ENCODE measurements at regions not wholly inside any gene's neighbourhood (a gene's known extent, or its start where the extent isn't known, plus 50 kb on each side); places are given as distances from the start of the nearest gene placed in this dataset.

DNA sequence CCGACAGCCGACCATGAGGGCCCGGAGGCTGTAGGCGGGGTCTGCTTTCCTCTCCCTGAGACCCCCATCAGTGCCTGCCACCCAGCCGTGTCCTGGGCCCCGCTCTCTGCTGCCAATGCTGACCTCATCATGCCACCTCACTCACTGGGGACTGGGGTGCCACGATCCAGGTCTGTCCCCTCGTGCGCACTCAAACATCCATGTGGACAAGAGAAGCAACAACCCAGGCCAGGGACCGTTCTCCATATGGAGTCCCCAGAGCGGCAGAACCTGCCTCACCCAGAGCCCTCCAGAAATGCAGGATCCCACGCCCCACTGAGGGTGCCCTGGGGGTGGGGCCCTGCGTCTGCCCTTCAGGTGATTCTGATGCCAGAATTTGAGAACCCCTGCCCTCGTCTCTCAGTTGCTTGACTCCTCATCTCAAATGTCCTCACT, 210.0 kb upstream of the PPP2R2D start:
- Histone ChIP-seq H3K27me3 (ENCODE audit: control insufficient read depth, insufficient read depth, low read length) (no peaks in the 10 kb centered on the region), H3K4me3 (ENCODE audit: low read depth, low read length) (no peak overlapping the region), H3K36me3 (ENCODE audit: control insufficient read depth, insufficient read depth, low read length) (no peaks in the 10 kb centered on the region)
- TF ChIP-seq, protein P1, sequence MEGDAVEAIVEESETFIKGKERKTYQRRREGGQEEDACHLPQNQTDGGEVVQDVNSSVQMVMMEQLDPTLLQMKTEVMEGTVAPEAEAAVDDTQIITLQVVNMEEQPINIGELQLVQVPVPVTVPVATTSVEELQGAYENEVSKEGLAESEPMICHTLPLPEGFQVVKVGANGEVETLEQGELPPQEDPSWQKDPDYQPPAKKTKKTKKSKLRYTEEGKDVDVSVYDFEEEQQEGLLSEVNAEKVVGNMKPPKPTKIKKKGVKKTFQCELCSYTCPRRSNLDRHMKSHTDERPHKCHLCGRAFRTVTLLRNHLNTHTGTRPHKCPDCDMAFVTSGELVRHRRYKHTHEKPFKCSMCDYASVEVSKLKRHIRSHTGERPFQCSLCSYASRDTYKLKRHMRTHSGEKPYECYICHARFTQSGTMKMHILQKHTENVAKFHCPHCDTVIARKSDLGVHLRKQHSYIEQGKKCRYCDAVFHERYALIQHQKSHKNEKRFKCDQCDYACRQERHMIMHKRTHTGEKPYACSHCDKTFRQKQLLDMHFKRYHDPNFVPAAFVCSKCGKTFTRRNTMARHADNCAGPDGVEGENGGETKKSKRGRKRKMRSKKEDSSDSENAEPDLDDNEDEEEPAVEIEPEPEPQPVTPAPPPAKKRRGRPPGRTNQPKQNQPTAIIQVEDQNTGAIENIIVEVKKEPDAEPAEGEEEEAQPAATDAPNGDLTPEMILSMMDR (IDR thresholded peaks at IDR 0.05; ENCODE audit: insufficient read depth, low read length, poor library complexity, severe bottlenecking), result no peak
- DNase-seq (ENCODE audit: low read depth), result no peak

DNA sequence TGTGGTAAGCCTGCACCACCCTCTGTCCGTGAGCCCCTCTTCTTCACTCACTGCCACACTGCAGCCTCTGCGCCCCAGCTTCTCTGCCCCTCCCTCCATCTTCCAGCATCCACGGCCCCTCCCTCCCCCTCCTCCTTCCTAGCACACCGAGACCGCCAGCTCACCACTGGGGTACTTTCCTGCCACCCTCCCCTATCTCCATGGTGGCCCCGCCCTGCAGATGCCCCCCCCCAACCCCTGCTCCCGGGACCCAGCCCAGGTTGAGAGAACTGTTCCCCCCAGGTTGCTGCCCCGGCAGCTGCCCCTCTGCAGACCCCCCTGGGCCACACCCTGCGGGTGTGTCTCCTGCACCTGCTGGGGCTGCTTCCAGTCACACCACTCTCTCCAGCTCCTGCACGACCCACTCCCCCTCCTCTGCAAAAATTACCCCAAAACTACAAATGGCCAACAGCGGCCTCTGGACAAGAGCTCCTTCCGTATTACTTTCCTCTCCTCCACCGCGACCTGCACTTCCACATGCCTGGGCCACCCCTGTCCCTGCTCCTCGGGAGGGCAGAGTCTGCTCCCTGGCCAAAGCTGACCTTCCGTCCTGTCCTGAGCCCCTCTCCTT, 209.2 kb upstream of the PPP2R2D start:
- Histone ChIP-seq H3K4me3 (ENCODE audit: low read depth, low read length) (no peak overlapping the region), H3K27me3 (ENCODE audit: control insufficient read depth, insufficient read depth, low read length) (no peaks in the 10 kb centered on the region), H3K36me3 (ENCODE audit: control insufficient read depth, insufficient read depth, low read length) (no peaks in the 10 kb centered on the region)
- no peak for DNase-seq (ENCODE audit: low read depth)
- TF ChIP-seq, protein P1 (IDR thresholded peaks at IDR 0.05; ENCODE audit: insufficient read depth, low read length, poor library complexity, severe bottlenecking), result no peak

DNA sequence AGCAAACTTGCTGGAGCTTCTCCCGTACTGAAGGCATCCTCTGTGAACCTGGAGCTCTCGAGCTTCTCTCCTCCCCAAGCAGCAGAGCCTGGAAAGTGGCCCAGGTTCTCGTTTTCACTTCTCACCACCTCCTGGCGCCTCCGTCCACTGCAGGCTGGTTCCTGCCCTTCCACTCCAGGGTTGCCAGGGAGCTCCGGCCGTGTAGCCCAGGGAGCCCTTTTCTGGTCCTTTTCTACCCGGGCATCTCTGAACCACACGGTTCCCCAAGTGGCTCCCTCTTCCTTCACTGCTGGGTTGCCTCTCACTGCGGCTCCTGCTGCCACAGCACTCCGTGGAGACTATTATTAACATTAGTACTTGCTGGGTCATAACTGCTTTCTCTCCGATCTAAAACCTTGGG, 208.6 kb upstream of the PPP2R2D start:
- TF ChIP-seq, protein P1 (IDR thresholded peaks at IDR 0.05; ENCODE audit: insufficient read depth, low read length, poor library complexity, severe bottlenecking), result no peak
- no peak overlapping the region for H3K4me3 ChIP-seq (ENCODE audit: low read depth, low read length)

DNA sequence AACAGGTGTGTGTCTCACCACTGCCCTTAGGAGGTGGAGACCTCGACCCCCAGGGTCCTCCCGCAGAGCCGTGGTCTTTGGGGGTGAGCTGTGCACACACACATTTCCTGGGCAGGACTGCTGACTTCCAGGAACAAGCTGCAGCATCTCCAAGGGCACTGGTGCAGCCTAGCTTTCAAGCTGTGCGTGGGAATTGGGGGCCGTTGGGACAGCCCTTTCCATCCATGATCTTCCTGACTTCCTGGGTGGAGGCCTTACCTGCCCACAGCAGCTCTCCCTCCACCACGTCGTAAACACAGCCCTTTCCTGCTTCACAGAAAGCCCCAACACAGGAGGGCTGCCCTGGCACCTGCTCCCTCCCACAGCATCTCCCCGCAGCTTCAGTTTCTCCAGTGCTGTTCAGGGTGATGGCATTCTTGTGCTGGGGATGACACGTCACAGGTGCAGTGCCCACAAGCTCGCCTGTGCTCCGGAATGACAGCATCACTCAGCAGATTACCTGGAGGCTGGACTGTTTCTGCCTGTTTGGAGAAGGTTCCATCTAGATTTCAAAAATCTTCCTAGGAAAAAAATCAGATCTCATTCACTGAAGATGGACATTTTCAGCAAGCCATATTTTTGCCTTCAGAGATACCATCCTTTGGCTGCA, 208.0 kb upstream of the PPP2R2D start:
- Histone ChIP-seq H3K4me3 (ENCODE audit: low read depth, low read length) (no peak overlapping the region), H3K27me3 (ENCODE audit: control insufficient read depth, insufficient read depth, low read length) (no peaks in the 10 kb centered on the region), H3K36me3 (ENCODE audit: control insufficient read depth, insufficient read depth, low read length) (no peaks in the 10 kb centered on the region)
- DNase-seq (ENCODE audit: low read depth), result no peak
- TF ChIP-seq, protein P1 (IDR thresholded peaks at IDR 0.05; ENCODE audit: insufficient read depth, low read length, poor library complexity, severe bottlenecking), result no peak

More for the DNA sequence above, 208.6 kb upstream of the PPP2R2D start:
- H3K27me3 ChIP-seq (ENCODE audit: control insufficient read depth, insufficient read depth, low read length), result no peaks in the 10 kb centered on the region
- DNase-seq (ENCODE audit: low read depth), result no peak
- H3K36me3 ChIP-seq (ENCODE audit: control insufficient read depth, insufficient read depth, low read length), result no peaks in the 10 kb centered on the region

DNA sequence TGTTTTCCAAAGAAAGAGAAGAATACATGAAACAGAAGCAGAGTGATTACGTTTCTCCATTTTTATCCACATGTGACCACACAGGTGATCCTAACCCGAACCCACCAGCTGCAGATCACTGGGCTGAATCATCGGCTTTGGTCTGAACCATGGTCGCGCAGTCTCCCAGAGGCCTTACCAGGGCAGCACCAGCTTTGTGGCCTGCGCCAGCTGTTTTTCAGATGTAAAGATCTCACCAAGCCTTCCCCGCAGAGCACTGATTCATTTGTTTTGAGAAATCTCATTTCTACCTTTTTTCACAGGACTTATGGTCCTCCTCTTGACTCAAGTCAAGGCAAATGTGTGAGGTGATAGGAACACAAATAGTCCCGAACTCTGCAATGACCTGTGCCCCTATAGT, 207.0 kb upstream of the PPP2R2D start:
- Histone ChIP-seq H3K36me3 (ENCODE audit: control insufficient read depth, insufficient read depth, low read length) (no peaks in the 10 kb centered on the region), H3K27me3 (ENCODE audit: control insufficient read depth, insufficient read depth, low read length) (no peaks in the 10 kb centered on the region), H3K4me3 (ENCODE audit: low read depth, low read length) (no peak overlapping the region)
- TF ChIP-seq, protein P1 (IDR thresholded peaks at IDR 0.05; ENCODE audit: insufficient read depth, low read length, poor library complexity, severe bottlenecking), result no peak
- DNase-seq (ENCODE audit: low read depth), result no peak

Measured in kidney epithelial cell (primary cell).